H7 (cell line): ENCODE measurements at regions not wholly inside any gene's neighbourhood (a gene's known extent, or its start where the extent isn't known, plus 50 kb on each side); places are given as distances from the start of the nearest gene placed in this dataset.

Experiments used
- DNase-seq: peaks from one replicate; pipeline ENCODE4 v3.0.0; 2012
- H3K27me3 ChIP-seq: 2 replicates; pipeline ENCODE4 v1.6.0; 2011; ENCODE audit warnings: mild to moderate bottlenecking, low read length; ENCODE audit not compliant: control insufficient read depth, insufficient read depth
- H3K36me3 ChIP-seq: replicated peaks from 2 replicates; pipeline ENCODE4 v1.5.1; 2011; ENCODE audit warnings: low read length; ENCODE audit not compliant: control insufficient read depth, insufficient read depth
- H3K4me3 ChIP-seq: 2 replicates; pipeline ENCODE4 v1.5.1; 2011; ENCODE audit warnings: low read depth, mild to moderate bottlenecking, control low read depth, low read length, moderate library complexity; ENCODE audit not compliant: insufficient read depth

DNA sequence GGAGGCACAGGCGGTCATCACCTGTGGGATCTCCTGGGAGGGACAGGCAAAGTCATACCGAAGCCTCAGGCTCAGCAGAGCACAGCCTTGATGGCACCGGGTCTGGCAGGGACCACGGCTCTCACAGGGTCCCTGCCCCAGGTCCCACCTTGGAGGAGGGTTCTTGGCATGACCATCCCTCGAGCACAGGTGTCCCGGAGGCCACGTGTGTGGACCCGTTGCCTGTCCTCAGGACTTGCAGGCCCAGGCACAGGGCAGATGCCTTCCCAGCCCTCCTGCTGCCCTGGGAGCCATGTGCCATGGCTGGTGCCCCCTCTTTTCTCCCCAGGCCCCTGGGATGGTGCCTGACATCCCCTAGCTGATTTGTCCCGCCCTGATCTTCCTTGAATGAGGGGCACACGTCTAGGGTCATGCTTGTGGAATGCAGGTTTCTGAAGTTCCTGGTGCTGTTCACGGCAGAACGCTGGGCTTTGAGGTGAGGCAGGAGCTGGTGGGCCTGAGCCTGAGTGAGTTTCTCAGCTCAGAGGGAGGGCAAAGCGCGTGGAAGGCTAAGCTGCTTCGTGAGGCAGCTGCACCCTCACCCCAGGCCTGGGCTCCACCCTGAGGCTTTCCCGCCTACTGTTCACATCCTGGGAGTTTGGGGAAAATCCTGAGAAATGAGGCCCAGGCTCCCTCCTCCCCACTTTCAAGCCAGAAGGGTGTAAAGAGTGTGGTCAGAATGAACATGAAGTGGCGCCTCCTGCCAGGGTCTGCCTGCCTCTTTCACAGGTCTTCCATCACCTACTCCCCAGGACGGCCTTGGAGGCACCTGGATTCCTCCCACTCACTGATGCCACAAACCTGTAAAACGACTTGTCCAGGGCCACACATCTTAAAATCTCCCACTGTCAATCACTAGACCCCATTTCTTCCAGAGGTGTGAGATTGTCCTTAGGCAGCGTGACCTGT lies 325.8 kb upstream of the B3GAT1 start:
- H3K36me3 ChIP-seq: no peaks in the 10 kb centered on the region
- no peaks in the 10 kb centered on the region for H3K27me3 ChIP-seq
- no peak overlapping the region for H3K4me3 ChIP-seq
- no peak for DNase-seq

DNA sequence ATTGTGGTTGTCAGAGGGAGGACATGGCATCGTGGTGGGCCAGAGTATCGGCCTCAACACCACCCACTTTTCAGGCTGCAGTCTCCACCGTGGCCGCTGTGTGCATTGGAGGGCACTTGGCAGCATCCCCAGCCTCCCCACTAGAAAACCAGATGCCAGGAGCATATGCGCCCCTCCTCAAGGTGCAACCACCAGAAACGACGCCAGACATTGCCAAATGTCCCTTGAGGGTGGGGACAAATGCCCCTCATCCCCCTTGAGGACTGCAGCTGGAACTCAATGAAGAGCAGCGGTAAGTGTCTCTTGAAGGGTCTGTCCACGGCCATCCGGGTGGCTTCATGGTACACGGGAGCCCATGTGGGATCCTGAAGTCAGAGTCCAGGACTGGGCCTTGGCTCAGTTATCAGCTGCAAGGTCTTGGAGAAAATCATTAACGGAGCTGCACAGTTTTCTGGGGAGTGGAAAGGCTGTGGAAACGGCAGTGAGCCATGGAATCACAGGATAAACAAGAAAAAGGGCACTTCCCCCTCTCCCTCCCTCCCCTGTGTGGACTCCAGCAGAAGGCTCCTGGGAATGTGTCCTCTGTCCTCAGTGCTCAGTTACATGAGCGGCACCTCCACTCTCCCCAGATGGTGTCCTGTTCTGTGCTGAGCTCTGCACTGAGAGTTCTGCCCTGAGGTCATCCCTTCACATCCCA lies 324.4 kb upstream of the B3GAT1 start:
- DNase-seq: no peak
- no peak overlapping the region for H3K4me3 ChIP-seq
- H3K27me3 ChIP-seq: no peaks in the 10 kb centered on the region
- no peaks in the 10 kb centered on the region for H3K36me3 ChIP-seq

DNA sequence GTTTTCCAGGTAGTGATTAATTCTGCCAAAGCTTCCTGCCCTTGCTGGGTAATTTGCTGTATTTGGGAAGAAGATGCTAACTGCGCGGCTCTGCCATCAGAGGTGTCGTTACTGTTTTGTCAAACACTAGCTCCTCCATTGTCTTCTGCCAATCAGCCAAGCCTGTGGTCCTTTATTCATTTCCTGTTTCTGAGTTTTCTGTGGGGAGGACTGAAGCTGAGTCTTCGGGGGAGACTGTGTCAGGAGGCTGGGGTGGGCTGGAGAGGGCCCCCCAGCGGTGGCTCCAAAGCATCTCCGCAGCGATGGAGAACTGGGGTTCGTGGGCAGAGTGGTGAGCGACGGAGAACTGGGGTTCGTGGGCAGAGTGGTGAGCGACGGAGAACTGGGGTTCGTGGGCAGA lies 322.9 kb upstream of the B3GAT1 start:
- Histone ChIP-seq H3K4me3 (no peak overlapping the region), H3K27me3 (no peaks in the 10 kb centered on the region), H3K36me3 (no peaks in the 10 kb centered on the region)
- no peak for DNase-seq

DNA sequence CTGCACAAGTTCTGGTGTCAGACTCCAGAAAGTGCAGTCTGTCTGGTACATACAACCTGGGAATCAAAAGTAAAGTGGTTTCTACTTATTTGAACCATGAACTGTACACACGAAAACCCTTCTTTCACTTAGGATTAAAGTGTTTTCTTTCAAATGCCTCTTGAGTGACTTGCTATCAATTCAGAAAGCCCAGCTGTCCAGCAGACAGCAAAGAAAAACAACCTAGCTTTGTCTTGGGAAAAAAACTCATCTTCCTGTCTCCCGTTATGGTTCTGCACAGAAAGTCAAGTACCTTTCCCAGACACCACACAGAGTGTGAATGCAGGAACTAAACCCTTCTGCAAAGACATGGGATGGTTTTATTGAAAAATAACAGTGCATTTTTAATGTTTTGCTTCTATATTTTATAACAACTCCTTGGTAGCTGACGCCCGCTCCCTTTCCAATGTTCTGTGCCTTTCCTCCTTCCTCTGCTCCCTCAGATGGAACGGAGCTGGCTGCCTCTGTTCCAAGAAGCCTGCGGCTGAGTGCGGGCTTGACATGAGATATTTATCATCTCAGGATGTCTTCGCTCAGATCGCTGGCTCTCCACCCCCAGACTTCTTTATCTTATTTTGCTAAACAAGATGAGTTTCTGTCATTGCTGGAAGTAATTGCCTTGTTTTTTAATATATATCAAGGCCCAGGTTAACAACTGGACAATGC lies 322.3 kb upstream of the B3GAT1 start:
- H3K36me3 ChIP-seq: no peaks in the 10 kb centered on the region
- H3K27me3 ChIP-seq: no peaks in the 10 kb centered on the region
- no peak overlapping the region for H3K4me3 ChIP-seq
- DNase-seq: no peak

DNA sequence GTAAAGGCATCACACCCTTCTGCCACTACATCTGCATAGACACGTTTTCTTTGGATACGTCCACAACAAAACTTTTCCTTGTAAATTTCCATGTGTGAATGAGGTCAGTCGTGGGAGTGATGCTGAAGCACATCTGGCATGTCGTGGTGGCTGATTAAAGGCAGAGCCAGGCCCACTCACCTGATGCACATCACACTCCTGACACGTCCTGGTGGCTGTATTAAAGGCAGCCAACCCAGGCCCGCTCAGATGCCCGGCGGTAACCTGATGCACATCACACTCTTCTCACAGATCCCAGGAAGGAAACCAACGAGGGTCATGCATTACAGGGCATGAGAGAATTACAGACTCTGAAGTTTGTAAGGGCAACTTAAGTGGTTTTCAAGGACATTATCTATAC lies 321.6 kb upstream of the B3GAT1 start:
- H3K36me3 ChIP-seq: no peaks in the 10 kb centered on the region
- no peak for DNase-seq
- H3K27me3 ChIP-seq: no peaks in the 10 kb centered on the region
- no peak overlapping the region for H3K4me3 ChIP-seq

DNA sequence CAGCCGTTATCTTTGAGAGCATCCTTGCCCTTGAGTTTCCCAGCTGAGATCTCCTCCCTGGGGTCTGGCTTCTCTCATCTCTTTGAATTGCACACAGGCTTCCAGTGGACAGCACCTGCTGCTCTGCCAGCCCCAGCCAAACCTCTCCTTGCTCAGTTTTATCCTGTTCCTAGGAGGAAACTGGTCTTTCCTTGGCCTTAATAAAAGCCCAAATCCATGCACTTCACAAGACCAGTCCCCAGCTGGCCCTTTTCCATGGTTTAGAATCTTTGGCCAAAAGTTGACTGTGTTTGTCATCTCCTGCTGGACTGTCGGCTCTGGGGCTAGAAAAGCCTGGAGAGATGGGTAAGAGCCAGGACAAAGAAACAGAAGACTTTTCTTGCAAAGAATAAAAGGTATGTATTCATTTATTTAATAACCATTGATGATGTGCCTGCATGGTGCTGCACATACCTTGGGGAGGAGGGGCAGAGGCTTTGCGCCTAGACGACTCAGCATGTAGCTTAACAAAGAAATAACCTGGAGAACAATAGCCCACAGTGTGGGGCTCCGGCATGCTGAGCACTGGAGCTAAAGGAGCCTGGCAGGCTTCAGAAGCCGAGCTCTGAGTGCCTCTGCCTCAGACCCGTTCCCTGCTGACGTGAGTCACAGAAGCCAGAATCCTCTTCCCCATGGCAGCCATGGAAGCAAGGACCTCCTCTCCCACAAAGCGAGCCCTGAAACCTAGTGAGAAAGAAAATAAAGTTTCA lies 319.3 kb upstream of the B3GAT1 start:
- Histone ChIP-seq H3K27me3 (no peaks in the 10 kb centered on the region), H3K4me3 (no peak overlapping the region), H3K36me3 (no peaks in the 10 kb centered on the region)
- DNase-seq: peak; percentile 85

DNA sequence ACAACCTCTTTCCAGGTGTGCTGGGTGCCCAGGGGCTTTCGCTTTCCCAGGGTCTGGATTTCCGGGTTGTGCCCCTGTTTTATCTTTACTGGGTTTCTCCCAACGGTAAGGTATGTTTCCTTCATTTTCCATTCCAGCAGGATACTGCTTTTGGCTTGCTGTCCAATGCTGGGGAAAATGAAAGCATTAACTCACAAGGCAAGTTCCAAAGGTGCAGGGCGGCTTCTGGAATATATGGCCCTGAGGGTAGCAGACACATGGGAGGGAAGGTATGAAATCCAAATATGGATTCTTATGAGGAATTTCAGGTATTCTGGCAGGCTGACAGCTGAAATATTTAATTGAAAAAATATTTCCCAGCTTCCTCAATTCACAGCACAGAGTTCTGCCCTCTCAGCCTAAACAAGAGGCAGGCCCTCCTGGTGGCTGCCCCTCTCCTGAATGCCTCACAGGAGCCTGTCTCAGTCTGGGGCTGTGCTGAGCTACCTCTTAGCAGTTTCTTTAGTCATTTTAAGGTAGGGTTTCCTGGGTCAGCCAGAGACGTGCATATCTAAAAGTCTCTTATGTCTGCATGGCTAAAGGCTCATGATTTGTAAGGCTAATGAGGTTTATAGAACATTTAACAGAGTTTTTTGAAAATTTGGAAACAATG lies 318.6 kb upstream of the B3GAT1 start:
- no peaks in the 10 kb centered on the region for H3K27me3 ChIP-seq
- no peak overlapping the region for H3K4me3 ChIP-seq
- no peaks in the 10 kb centered on the region for H3K36me3 ChIP-seq
- peak; percentile 56 for DNase-seq

DNA sequence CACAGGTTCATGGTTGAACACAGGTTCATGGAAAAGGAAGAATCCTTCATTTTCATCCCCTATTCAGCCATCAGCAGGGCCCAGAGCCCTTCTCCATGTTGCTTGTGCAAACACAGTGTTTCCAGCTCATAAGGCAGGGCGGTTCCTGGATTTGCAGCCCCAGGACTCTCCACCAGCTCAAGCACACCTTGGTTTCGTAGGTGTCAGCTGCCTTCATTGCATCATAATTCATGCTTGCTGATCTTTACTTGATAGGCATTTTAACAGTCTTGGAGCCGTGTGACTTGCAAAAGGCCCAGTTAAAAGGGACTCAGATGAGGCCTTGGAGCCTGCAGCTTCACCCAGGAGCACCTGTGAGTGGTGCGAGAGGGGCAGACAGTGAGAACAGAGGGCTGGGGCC lies 318.1 kb upstream of the B3GAT1 start:
- no peaks in the 10 kb centered on the region for H3K36me3 ChIP-seq
- H3K27me3 ChIP-seq: no peaks in the 10 kb centered on the region
- H3K4me3 ChIP-seq: no peak overlapping the region
- DNase-seq: no peak

DNA sequence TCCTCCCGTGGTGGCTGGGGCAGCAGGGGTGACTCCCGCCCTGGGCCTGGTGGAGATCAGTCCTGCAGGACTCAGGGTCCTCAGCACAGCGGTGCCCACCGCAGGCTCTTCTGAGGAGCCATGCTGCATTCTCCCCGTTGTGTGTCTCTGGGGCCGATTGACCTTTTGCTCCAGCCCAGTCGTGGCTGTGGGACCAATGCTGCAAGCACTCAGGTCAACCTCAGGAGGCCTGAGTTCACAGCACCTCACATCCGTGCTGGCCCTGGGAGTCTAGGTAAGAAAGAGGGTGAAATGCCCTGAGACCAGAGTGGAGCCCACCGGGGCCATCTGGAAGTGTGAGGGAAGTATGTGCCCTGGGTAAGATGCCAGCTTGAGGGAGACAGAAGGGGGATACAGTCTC lies 316.1 kb upstream of the B3GAT1 start:
- DNase-seq: no peak
- H3K4me3 ChIP-seq: no peak overlapping the region
- H3K36me3 ChIP-seq: no peaks in the 10 kb centered on the region
- no peaks in the 10 kb centered on the region; the same call in 1 of the 2 replicates for H3K27me3 ChIP-seq

DNA sequence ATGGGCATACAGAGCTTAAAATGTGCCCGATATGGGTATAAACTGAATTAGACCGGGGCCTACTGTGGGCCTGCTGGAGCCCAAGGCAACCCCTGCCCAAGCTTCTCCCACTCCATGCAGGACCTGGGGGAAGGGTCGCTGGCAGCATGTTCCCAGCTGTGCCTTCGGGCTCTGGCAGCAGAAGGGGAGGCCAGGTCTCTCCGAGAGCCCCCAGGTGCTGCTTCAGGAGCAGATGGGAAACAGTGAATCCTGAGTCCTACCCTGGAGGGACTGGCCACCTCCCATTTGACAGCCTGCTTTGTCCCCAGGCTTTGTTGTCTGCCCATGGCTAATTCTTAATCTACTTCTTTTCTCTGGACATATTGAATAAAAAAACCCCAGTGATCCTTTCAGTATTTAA lies 315.6 kb upstream of the B3GAT1 start:
- H3K27me3 ChIP-seq: no peaks in the 10 kb centered on the region; the same call in 1 of the 2 replicates
- H3K36me3 ChIP-seq: no peaks in the 10 kb centered on the region
- H3K4me3 ChIP-seq: no peak overlapping the region
- no peak for DNase-seq

DNA sequence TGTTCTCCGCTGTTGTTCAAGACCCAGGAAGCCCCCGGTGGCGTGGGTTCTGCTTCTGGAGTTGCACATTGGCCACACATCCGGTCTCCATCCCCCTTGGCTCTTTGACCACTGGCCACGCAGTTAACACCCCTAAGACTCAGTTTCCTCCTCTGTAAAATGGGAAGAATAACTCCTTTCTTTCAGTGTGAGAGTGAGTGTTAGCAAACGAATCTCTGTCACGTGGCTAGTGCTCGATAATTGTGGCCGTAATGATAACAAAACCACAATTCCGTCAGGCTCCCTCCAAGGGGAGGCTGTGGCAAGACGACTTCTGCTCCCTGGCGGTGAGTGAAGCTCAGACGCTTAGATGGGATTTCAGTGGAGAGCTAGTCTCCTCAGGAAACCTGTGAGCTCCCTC lies 315.2 kb upstream of the B3GAT1 start:
- no peaks in the 10 kb centered on the region for H3K36me3 ChIP-seq
- no peak overlapping the region for H3K4me3 ChIP-seq
- no peaks in the 10 kb centered on the region; the same call in 1 of the 2 replicates for H3K27me3 ChIP-seq
- DNase-seq: no peak

DNA sequence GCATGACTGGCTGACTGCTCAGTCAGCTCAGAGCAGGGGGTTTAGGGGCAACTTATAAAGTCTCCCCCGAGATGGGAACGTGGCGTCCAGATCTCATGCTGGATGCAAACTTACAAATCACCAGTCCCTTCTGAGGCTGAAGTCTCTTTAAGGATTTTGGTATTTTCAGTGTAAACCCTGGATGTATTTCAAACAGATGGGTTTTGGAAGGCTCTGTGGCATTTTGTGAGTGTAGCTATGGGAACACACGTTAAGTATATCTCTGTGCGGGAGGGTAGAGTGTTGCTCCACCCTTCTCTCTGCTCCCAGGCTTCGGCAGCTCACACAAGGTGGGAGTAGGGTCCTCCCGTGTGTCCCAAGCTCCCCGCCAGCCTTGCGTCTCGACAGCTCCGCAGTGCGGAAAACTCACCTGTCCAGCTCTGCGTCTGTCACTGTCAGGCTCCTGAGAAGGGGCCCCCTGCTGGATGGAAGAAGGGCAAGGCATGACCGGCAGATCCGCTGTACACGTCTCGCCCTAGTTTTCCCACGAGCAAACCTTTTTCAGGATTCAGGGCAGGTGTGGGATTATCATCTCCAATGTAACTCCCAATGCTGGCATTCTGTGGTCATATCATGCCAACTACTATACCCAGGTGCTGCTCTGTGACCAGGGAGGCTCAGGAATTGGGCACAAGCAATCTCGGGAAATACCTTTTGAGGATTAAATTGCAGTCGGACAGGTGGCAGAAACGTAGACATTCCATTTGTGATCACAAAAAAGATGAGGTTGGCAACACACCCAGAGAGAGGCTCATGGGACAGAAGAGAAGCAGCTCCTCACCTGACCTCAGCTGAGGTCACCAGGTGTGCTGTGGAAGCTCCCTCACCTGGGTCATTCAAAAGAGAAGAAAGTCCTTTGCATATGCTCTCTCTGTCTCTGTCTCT lies 313.9 kb upstream of the B3GAT1 start:
- Histone ChIP-seq H3K27me3 (no peaks in the 10 kb centered on the region; the same call in 1 of the 2 replicates), H3K4me3 (no peak overlapping the region), H3K36me3 (no peaks in the 10 kb centered on the region)
- peak; percentile 74 for DNase-seq

DNA sequence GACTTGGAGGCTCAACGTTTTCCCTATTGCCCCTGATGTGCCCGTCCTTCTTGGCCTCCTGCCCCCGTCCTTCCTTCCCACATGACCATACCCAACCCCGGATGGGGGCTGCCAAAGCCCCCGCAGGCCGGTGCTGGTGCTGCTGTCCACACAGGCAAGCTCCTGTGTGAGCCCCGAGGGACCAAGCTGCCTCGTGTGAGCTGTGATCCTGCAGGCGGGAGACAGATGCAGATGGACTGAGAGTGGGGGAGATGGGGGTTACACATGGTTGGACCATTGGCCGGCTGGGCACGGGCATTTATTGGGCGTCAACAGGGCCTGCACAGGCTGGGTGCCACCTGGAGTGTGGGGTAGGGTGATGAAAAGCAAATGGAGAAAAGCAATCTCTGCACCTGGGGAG lies 313.2 kb upstream of the B3GAT1 start:
- Histone ChIP-seq H3K4me3 (no peak overlapping the region), H3K36me3 (no peaks in the 10 kb centered on the region), H3K27me3 (no peaks in the 10 kb centered on the region; the same call in 1 of the 2 replicates)
- DNase-seq: no peak
